ENCODE measurements at regions not wholly inside any gene's neighbourhood (a gene's known extent, or its start where the extent isn't known, plus 50 kb on each side); places are given as distances from the start of the nearest gene placed in this dataset.

DNA sequence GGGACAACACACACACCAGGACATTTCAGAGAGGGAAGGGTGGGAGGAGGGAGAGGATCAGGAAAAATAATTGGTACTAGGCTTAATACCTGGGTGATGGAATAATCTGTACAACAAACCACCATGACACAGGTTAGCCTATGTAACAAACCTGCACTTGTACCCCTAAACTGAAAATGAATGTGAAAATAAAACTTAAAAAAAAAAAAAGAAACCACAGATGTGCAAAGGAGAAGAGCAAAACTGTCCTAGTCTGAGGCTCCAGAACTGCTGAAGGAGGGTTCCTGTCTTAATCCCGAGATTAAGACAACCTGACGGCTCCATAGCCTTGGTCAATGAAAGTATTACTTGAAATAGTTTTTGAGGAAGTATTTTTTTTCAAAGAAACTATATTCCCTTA lies 423.0 kb downstream of the NEBL start:
- TF ChIP-seq ZNF451 (CRISPR knock-in tag; IDR thresholded peaks at IDR 0.05) (no peak), KLF16 (CRISPR knock-in tag; IDR thresholded peaks at IDR 0.05) (no peak), NFATC3 (CRISPR knock-in tag; IDR thresholded peaks at IDR 0.05) (no peak), EZH2 (conservative IDR thresholded peaks at IDR 0.05; ENCODE audit: low read depth, low read length) (no peak), BRCA1 (CRISPR knock-in tag; IDR thresholded peaks at IDR 0.05) (no peak), TBP (CRISPR knock-in tag; IDR thresholded peaks at IDR 0.05) (no peak), ZNF44 (CRISPR knock-in tag; IDR thresholded peaks at IDR 0.05) (no peak)
- TF ChIP-seq, protein P1, sequence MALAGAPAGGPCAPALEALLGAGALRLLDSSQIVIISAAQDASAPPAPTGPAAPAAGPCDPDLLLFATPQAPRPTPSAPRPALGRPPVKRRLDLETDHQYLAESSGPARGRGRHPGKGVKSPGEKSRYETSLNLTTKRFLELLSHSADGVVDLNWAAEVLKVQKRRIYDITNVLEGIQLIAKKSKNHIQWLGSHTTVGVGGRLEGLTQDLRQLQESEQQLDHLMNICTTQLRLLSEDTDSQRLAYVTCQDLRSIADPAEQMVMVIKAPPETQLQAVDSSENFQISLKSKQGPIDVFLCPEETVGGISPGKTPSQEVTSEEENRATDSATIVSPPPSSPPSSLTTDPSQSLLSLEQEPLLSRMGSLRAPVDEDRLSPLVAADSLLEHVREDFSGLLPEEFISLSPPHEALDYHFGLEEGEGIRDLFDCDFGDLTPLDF (CRISPR knock-in tag; IDR thresholded peaks at IDR 0.05) = no peak
- TF ChIP-seq, protein P2, sequence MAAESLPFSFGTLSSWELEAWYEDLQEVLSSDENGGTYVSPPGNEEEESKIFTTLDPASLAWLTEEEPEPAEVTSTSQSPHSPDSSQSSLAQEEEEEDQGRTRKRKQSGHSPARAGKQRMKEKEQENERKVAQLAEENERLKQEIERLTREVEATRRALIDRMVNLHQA (CRISPR knock-in tag; IDR thresholded peaks at IDR 0.05) = no peak
- TF ChIP-seq, protein P3, sequence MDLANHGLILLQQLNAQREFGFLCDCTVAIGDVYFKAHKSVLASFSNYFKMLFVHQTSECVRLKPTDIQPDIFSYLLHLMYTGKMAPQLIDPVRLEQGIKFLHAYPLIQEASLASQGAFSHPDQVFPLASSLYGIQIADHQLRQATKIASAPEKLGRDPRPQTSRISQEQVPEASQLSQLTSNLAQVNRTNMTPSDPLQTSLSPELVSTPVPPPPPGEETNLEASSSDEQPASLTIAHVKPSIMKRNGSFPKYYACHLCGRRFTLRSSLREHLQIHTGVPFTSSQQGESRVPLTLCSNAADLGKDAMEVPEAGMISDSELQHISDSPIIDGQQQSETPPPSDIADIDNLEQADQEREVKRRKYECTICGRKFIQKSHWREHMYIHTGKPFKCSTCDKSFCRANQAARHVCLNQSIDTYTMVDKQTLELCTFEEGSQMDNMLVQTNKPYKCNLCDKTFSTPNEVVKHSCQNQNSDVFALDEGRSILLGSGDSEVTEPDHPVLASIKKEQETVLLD (CRISPR knock-in tag; IDR thresholded peaks at IDR 0.05; ENCODE audit: low read depth) = no peak
- TF ChIP-seq, protein P4, sequence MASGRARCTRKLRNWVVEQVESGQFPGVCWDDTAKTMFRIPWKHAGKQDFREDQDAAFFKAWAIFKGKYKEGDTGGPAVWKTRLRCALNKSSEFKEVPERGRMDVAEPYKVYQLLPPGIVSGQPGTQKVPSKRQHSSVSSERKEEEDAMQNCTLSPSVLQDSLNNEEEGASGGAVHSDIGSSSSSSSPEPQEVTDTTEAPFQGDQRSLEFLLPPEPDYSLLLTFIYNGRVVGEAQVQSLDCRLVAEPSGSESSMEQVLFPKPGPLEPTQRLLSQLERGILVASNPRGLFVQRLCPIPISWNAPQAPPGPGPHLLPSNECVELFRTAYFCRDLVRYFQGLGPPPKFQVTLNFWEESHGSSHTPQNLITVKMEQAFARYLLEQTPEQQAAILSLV (CRISPR knock-in tag; IDR thresholded peaks at IDR 0.05; ENCODE audit: borderline replicate concordance) = no peak
- TF ChIP-seq, protein P5, sequence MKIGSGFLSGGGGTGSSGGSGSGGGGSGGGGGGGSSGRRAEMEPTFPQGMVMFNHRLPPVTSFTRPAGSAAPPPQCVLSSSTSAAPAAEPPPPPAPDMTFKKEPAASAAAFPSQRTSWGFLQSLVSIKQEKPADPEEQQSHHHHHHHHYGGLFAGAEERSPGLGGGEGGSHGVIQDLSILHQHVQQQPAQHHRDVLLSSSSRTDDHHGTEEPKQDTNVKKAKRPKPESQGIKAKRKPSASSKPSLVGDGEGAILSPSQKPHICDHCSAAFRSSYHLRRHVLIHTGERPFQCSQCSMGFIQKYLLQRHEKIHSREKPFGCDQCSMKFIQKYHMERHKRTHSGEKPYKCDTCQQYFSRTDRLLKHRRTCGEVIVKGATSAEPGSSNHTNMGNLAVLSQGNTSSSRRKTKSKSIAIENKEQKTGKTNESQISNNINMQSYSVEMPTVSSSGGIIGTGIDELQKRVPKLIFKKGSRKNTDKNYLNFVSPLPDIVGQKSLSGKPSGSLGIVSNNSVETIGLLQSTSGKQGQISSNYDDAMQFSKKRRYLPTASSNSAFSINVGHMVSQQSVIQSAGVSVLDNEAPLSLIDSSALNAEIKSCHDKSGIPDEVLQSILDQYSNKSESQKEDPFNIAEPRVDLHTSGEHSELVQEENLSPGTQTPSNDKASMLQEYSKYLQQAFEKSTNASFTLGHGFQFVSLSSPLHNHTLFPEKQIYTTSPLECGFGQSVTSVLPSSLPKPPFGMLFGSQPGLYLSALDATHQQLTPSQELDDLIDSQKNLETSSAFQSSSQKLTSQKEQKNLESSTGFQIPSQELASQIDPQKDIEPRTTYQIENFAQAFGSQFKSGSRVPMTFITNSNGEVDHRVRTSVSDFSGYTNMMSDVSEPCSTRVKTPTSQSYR (CRISPR knock-in tag; IDR thresholded peaks at IDR 0.05; ENCODE audit: borderline replicate concordance) = no peak

Data from HepG2 (cell line).